IPS DF 19.7 (cell line): ENCODE measurements at regions not wholly inside any gene's neighbourhood (a gene's known extent, or its start where the extent isn't known, plus 50 kb on each side); places are given as distances from the start of the nearest gene placed in this dataset.

Source experiments
- DNase-seq: peaks from one replicate; pipeline ENCODE4 v3.0.0-alpha.2; 2013; ENCODE audit warnings: low read depth, low spot score

- no peak for DNase-seq
Measured at GRCh38 chr1:229203991-229204632, 66.8 kb upstream of the RAB4A start.

GRCh38 chr1:229204921-229205777 lies 65.8 kb upstream of the RAB4A start:
- DNase-seq = no peak

- no peak for DNase-seq
Measured at GRCh38 chr1:229205854-229206253, 65.1 kb upstream of the RAB4A start.

GRCh38 chr1:229207916-229208315 lies 63.0 kb upstream of the RAB4A start:
- no peak for DNase-seq

- no peak for DNase-seq
Measured at GRCh38 chr1:229208481-229208880, 62.4 kb upstream of the RAB4A start.

GRCh38 chr1:229209386-229209785 lies 61.5 kb upstream of the RAB4A start:
- no peak for DNase-seq

- no peak for DNase-seq
Measured at GRCh38 chr1:229209816-229210215, 61.1 kb upstream of the RAB4A start.

- no peak for DNase-seq
Measured at GRCh38 chr1:229210844-229211243, 60.1 kb upstream of the RAB4A start.

GRCh38 chr1:229213797-229214196 lies 57.1 kb upstream of the RAB4A start:
- no peak for DNase-seq

GRCh38 chr1:229217716-229218115 lies 53.2 kb upstream of the RAB4A start:
- DNase-seq = no peak

GRCh38 chr1:229218612-229219025 lies 52.3 kb upstream of the RAB4A start:
- DNase-seq = no peak

- no peak for DNase-seq
Measured at GRCh38 chr1:229220163-229220846, 50.6 kb upstream of the RAB4A start.

- DNase-seq = no peak
Measured at GRCh38 chr1:229221106-229222019, 49.5 kb upstream of the RAB4A start.
